HEK293 (cell line): ENCODE measurements at regions not wholly inside any gene's neighbourhood (a gene's known extent, or its start where the extent isn't known, plus 50 kb on each side); places are given as distances from the start of the nearest gene placed in this dataset.

Experiments used
- CTCF ChIP-seq: fragments of 450-650 bp; formaldehyde crosslinking; IDR thresholded peaks from 2 replicates; pipeline ENCODE4 v1.5.1; 2016; ENCODE audit warnings: missing biosample characterization, missing genetic modification characterization
- KLF10 ChIP-seq: fragments of 450-650 bp; IDR thresholded peaks from 2 replicates; pipeline ENCODE4 v1.5.1; 2018; ENCODE audit warnings: missing biosample characterization, mild to moderate bottlenecking, missing genetic modification characterization
- TCF7L2 ChIP-seq: IDR thresholded peaks from 2 replicates; pipeline ENCODE4 v1.6.1; 2011; ENCODE audit warnings: low read depth, mild to moderate bottlenecking, inconsistent platforms, low read length, moderate library complexity, borderline replicate concordance
- ZBTB11 ChIP-seq: fragments of 450-650 bp; formaldehyde crosslinking; conservative IDR thresholded peaks from 2 replicates; pipeline ENCODE4 v1.5.1; 2016; ENCODE audit warnings: low read depth, missing biosample characterization, missing genetic modification characterization
- ZBTB44 ChIP-seq: fragments of 450-650 bp; IDR thresholded peaks from 2 replicates; pipeline ENCODE4 v1.5.1; 2018; ENCODE audit warnings: missing biosample characterization, mild to moderate bottlenecking, missing genetic modification characterization
- ZNF133 ChIP-seq: fragments of 450-650 bp; formaldehyde crosslinking; IDR thresholded peaks from 2 replicates; pipeline ENCODE4 v1.5.1; 2016; ENCODE audit warnings: missing biosample characterization, missing genetic modification characterization
- ZNF146 ChIP-seq: fragments of 450-650 bp; formaldehyde crosslinking; IDR thresholded peaks from 2 replicates; pipeline ENCODE4 v1.5.1; 2016; ENCODE audit warnings: missing biosample characterization, missing genetic modification characterization
- ZNF302 ChIP-seq: fragments of 450-650 bp; formaldehyde crosslinking; IDR thresholded peaks from 2 replicates; pipeline ENCODE4 v1.5.1; 2016; ENCODE audit warnings: missing biosample characterization, missing genetic modification characterization, low read depth
- ZNF311 ChIP-seq: fragments of 450-650 bp; formaldehyde crosslinking; IDR thresholded peaks from 2 replicates; pipeline ENCODE4 v1.5.1; 2017; ENCODE audit warnings: missing biosample characterization, missing genetic modification characterization, borderline replicate concordance
- ZNF324 ChIP-seq: fragments of 450-650 bp; formaldehyde crosslinking; IDR thresholded peaks from 2 replicates; pipeline ENCODE4 v1.5.1; 2016; ENCODE audit warnings: missing biosample characterization, missing genetic modification characterization
- ZNF433 ChIP-seq: fragments of 450-650 bp; formaldehyde crosslinking; IDR thresholded peaks from 2 replicates; pipeline ENCODE4 v1.5.1; 2016; ENCODE audit warnings: missing biosample characterization, missing genetic modification characterization, low read depth
- ZNF548 ChIP-seq: fragments of 450-650 bp; formaldehyde crosslinking; IDR thresholded peaks from 2 replicates; pipeline ENCODE4 v1.5.1; 2016; ENCODE audit warnings: missing biosample characterization, missing genetic modification characterization
- ZNF747 ChIP-seq: fragments of 450-650 bp; formaldehyde crosslinking; IDR thresholded peaks from 2 replicates; pipeline ENCODE4 v1.5.1; 2016; ENCODE audit warnings: missing biosample characterization, missing genetic modification characterization
- ZSCAN4 ChIP-seq: fragments of 450-650 bp; formaldehyde crosslinking; IDR thresholded peaks from 2 replicates; pipeline ENCODE4 v1.5.1; 2017; ENCODE audit warnings: missing biosample characterization, missing genetic modification characterization

- no peak for TF ChIP-seq CTCF (tag by site-specific recombination)
- no peak for TF ChIP-seq ZNF433 (tag by site-specific recombination)
- no peak for TF ChIP-seq ZBTB44
- no peak for TF ChIP-seq ZNF133
- TF ChIP-seq ZNF302 (tag by site-specific recombination): no peak
- no peak for TF ChIP-seq ZNF311
- no peak for TF ChIP-seq ZNF324 (tag by site-specific recombination)
- no peak for TF ChIP-seq ZBTB11 (tag by site-specific recombination)
- TF ChIP-seq KLF10 (tag by site-specific recombination): no peak
- no peak for TF ChIP-seq ZNF548 (tag by site-specific recombination)
- no peak for TF ChIP-seq TCF7L2
- no peak for TF ChIP-seq ZNF747 (tag by site-specific recombination)
- TF ChIP-seq ZNF146: no peak
- no peak for TF ChIP-seq ZSCAN4 (tag by site-specific recombination)
Measured at GRCh38 chr7:132652507-132652906, 76.2 kb upstream of the PLXNA4 start.
